Activated T-cell treated with anti-CD3 and anti-CD28 coated beads, Interleukin-2, amount 50 U/mL, for 48 hours (primary cell): ENCODE measurements at regions not wholly inside any gene's neighbourhood (a gene's known extent, or its start where the extent isn't known, plus 50 kb on each side); places are given as distances from the start of the nearest gene placed in this dataset.

Experiments used
- DNase-seq, 2 experiments: peaks; one replicate each; pipeline ENCODE4 v3.0.0-alpha.2; 2020

DNA sequence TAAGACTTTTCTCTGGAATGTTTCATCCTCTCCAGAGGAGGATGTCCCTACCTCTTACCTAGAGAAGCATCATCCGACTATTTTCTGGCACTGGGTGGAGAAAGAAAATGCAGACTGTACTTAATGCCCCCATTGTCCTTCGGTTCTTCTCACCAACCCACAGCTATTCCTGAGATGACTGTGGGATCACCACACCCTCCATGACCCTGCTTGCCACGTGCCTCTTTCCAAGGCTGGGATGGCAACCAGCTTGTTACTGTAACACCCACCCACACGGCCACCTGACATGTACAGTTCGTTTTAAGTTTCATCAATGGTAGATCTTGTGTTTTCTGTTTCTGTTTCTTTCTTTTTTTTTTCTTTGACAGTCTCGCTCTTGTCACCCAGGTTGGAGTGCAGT is 365.2 kb downstream of the FBXO15 start:
- DNase-seq, result no peak

DNA sequence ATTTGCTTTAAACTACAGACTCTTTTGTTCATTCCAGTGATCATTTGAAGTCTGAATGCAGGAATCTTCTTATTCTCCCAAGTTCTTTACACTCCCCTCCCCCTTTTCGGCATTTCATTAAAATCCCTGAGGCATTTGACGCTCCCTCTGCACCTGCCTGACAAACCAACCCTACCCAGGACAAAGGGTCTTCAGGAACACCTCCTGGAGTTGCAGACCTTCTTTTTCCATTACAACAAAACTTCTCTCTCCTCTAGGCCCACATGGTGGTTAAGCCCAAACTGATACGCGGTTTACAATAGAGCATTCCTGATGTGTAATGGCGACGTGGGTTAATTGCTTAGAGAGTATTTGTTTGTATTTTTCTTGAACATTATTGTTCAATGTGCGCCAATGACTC is 367.4 kb downstream of the FBXO15 start:
- DNase-seq, result no peak

DNA sequence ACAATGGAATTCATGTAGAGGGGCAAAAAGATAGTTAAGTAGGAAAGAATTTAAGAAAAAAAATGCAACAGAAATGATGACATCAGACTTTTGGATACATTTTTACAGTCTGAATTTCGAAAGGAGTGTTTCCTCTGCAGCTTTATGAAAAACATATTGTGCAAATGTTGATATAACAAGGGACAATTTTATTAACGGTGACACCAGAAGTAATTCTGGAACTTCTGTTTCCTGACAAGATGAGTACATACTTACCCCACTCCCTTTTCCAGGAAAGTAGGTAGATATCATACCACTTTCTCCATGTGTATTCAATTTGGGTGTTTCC is 369.6 kb downstream of the FBXO15 start:
- no peak for DNase-seq

DNA sequence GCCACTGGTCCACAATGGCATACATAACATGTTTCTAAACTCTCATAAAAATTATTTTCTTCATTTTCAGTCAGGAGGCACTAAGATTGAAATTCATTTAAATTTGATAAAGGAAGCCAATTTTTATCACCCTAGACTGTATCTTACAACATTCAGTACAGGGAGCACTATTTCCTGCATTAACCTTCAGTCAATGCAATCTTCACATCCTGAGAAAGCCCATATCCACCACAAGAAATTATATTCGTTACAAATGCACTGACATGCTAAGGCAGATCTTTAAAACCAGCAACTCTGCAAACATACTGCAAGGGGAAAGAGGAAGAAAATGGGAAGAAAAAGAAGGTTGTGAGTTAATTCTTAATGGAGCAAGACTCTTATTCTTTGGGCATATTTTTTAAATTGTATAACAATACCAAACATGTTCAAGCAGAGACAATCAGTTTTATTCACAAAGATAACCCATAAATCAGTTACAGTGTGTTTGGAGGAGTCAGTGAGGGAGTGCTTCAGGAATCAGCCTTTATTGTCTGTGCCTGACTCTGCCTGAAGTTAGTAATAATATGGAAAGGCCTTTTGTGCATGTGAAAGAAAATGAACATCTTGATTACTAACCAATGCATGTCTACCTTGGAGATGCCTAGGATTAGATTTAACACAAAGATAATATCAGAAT is 370.1 kb downstream of the FBXO15 start:
- no peak for DNase-seq

DNA sequence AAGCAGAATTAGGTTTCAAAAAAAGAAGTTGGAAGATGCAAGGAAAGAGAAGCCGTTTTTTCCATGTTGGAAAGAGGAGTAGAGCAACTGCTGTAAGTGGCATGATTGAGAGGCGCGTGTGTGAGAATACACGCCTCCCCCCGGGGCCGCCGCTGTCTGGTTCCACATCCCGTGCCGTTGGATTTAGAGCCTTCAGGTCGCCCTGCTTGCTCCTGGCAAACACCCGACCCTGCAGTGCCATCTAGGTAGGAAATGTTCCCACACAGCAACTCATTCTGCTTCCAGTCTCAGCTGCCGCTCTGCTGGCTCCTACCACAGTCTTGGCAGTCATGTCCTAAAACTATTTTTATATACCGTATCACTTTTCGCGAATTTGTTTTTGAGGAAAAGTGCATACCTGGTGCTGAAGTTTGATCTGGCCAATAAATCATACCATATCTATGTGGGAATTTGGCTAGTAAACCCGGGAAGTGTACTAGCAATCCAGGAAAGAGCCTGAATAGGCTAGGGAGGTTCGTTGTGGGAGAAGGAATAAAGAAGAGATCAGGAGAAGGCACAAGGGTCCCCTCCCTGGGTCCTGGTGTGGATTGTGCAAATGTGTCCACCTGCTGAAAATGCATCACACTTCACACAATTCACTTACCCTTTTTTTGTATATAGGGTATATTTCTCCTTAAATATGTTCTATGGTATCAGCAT is 372.7 kb downstream of the FBXO15 start:
- DNase-seq, result no peak

DNA sequence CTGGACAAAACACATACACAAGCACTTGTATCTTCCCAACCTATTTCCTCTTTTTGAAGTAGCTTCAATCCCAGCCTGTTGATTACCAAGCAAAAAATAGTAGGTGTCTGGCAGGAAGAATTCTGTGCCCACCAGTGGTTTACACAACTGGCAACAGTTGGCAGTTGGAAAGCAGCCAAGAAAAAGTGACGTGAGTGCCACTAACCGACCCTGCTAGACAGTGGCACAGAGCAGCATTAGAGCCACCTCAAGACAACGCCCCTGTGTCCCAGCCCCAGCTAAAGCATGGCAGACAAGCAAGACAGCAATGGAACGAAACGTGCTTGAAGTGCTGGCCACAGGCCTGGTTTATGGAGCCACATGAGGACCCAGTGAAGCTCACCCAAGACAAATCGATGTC is 379.6 kb downstream of the FBXO15 start:
- DNase-seq, result no peak

DNA sequence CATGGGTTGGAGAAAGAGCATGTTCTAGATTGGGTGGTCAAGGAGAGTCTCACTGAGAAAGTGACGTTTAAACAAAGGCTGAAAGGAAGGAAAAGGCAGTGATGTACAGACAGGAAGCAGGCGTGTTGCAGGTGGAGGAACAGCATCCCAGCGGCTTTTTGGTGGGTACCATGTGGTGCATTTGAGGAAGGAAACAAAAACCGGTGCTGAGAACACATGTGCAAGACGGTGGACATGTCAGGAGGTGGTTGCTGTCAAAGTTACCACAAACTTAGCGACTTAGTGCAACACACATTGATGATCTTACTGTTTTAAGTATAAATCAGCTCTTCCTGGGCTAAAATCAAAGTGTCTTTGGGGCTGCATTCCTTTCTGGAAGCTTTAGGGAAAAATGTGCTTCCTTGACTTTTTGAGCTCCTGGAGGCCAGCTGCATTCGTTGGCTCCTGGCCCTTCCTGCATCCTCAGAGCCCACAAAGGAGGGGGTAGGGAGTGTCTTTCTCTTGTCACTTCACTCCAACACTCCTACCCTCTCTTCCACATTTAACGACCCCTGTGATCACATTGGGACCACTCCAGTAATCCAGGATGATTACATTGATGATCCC is 380.6 kb downstream of the FBXO15 start:
- DNase-seq, result no peak

DNA sequence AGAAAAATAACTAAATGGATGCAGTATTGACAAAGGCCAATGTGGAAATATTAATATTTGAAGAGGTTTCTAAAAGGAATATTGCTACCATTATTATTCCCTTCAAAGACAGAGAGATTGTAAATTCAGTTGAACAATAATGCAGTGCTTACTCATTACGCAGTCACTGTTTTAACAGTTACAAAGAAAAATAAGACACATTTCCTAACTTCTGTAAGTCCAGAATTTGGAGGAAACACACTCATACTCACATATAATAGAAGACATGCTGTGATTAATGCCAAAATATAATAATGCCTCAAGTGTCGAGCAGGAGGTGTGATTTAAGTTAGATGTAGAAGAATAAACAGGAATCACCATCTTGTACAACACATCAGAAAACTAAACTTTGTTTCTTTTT is 389.2 kb downstream of the FBXO15 start:
- no peak for DNase-seq

DNA sequence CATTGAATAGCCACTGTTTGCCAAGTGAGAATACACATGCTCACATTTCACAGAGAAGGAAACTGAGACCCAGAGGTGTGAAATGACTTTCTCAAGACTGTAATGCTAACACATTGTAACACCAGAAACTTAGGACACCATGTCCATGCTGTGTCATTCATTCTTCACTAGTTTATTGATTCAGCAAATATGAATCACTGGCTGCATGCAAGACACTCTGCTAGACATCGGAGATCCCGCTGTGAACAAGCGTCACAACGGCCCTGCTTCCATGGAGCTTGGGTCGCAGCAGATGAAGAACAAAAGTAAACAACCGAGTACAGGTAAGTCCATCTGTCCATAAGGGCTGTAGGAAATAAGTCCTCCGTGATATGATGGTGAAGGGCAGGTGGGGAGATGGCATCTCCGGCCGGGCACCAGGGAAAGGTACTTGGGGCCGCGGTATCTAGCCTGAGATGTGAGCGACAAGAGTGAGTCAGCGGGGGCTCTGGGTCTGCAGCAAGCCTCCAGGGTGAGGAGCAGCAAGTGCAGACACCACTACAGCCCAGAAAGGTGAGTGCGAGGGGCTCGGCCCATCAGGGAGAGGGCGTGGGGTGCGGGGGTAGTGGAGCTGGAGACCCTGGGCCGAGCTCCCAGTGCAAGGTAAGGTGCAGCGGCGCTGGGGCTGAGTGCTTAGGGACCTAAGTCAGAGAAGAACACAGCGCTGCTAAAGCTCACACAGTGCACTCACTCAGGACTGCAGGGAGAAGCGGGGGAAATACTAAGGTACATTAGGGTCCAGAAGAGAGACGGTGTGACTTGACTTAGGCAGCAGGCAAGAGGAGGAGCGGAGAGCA is 391.2 kb downstream of the FBXO15 start:
- no peak for DNase-seq

DNA sequence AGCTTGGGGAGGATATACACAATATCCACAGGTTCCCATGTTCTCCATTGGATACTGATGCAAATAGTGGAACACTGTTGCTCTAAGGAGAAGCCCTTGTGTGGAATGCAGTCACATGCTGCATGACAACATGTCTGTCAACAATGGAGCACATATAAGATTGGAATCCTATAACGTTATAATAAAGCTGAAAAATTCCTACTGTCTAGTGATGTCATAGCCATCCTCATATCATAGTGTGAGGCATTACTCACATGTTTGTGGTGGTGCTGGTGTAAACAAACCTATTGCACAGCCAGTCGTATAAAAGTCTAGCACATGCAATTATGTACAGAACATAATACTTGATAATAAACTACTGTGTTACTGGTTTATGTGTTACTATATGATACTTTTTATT is 394.7 kb downstream of the FBXO15 start:
- no peak for DNase-seq

DNA sequence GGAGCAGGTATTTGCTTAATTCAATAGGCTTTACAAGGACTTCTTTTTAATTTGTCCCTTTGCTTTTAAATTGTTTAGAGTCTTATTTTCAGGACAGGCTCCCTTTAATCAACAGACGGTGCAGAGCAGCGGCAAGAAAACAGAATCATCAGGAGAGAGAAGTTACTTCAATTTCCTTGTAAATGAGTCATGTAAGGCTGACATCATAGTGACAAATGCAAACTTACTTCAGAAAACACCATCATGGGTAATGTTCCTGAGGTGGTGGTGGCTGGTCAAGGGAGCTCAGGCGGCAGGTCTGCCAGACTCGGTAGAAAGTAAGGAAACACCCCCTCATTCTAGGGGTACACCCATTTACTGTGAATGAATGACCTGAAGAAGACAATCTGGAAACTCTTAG is 395.1 kb downstream of the FBXO15 start:
- DNase-seq, result no peak

DNA sequence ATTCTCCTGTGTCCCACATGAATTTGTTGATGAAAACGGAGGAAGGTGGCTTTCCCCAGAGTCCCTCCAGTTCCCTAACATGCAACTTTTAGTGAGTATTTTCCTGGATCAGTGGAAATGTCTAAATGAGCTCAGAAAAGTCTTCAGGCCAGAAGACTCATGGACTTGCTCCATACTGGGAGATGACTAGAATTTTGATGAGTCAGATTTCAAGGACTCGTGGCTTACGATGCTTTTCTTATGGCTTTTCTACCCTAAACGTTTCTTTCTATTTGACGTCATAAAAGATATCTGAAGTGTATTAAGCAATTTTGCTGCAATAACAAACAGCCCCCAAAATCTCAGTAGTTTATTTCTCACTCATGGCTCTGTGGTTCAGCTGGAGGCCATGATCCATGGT is 397.6 kb downstream of the FBXO15 start:
- DNase-seq, result no peak

DNA sequence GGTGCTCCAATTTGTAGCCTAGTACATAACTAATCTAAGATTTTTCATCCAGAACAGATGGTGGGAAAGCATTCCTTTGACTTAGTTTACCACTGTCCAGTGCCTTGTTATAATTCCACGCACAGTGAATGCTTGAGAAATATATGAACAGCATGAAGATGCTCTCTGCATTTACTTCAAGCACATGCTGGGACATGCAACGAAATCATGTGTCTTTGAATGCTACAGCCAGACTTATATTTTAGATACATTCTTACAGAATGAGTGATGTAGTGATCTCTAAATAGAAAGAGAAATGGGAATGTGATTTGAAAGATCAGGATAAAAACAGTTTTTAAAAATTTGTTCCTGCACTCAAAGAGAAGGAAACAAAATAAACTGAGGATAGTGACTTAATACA is 398.3 kb downstream of the FBXO15 start:
- no peak for DNase-seq

DNA sequence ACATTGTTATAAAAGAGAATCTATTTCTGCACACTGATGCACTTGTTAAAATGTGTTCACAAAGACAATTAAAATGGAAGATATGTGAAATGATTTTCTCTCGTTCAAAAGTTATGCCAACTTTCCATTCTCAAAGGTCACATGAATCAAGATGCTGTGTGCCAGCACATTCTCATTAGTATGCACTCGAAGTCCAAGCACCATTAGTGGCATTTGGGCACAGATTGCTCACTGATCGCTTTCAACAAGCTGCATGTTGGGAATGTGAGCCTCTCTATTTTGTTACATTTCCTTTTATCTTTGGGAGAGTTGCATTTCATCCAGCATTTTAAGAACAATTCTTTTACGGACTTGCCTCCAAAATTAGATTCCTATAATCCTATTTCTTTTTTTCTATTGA is 398.9 kb downstream of the FBXO15 start:
- DNase-seq, result no peak

DNA sequence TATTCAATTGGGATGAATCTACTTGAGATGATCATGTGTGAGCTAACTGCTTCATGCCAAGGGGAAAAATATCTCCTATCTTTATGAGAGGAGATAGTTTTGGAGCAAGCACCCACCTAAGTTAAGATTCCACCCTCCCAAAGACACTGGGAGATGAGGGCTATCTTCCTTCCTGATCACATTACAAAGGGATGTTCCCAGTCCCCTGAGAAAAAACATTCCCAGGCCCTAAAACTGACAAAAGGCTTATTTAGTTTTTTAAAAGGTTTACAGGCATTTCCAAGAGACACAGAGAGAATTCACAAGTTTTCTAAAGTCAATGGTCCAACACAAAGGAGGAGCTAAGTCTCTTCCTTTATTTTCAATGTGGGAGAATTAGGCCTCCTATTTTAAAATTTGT is 401.5 kb downstream of the FBXO15 start:
- no peak for DNase-seq

DNA sequence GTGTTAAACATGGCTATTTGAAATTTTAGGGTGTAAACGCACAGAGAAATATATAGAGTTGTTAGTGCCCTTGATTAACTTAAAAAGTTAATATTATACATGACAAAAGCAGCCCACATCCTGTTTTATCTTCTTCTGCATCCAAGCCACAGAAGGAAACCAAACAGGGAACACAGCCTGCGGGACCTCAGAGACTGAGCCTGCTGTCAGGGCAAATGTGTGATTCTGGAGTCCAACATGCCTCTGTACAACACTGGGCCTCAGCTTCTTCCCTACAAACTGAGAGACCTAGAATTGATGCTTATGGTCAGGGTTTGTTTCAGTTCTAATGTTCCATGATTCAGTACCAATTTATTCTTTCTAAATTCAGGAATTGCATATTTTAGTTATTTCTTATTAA is 404.7 kb downstream of the FBXO15 start:
- no peak for DNase-seq

DNA sequence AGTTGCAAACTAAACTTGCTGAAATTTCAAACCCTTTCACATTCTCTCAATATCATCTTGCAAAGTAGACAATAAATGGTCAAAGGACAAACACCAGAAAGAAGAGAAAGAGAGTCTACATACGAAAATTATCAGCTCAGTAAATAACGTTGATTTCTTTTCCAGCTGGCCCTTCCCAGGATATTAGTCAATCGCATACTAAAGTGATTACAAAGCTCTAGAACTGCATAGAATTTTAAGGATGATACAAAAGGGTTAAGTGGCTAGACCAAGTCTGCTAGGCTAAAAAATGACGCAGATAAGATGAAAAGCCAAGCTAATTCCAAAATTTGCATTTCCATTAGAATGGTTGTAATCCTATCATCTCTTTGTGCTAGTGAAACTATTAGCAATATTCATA is 405.7 kb downstream of the FBXO15 start:
- no peak for DNase-seq

DNA sequence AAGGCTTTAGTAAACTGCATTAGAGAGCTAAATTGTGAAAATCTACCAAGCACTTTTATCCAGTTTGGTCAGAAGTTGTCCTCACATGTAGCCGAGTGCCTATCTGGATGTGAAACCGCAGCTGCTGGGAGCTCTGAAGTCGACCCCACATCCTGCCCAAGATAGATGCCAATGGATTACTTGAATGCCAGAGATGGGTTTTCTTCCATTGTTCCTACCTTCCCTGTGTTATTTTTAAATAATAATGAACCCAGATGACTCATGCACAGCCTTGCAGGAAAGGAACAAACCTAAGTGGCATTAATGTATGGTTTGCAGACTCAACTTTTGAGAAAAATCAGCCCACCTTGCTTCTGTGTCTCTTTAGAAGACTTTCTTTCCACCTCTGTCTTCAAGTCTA is 408.5 kb downstream of the FBXO15 start:
- no peak for DNase-seq

DNA sequence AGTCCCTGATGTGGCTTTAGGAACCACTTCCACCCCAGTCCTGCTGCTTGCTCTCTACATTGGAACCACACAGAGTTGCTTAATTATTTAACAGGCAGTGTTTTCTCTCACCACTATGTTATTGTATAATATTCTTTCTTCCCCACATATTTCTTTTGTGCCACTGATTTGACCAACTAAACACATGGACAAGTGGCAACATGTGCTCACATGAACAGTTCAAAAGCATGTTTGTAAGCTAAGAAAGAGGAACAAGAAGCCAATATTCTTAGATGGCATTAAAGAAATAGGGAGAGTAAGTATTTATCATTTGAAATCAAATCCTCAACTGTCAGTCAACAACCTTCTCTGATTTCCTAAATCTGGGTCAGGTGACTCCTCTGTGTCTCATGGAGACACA is 409.6 kb downstream of the FBXO15 start:
- DNase-seq, result no peak

DNA sequence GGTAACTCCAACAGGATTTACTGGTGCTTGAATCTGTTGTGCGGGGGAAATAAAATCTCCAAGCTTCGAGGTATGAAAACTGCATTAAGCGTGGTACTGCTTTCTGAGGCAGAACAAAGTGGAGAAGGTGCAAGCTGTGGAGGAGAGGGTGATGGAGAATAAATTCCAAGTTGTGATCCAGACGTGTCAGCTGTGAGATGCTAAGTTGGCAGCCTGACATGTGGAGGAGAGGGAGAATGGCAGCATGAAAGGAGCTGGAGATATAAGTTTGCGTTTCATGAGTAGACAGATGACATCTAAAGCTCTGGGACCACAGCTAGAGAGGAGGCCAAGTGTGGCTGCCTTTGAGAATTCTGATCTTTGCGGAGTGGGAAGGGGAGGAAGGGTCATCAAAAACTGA is 411.8 kb downstream of the FBXO15 start:
- DNase-seq, result no peak

DNA sequence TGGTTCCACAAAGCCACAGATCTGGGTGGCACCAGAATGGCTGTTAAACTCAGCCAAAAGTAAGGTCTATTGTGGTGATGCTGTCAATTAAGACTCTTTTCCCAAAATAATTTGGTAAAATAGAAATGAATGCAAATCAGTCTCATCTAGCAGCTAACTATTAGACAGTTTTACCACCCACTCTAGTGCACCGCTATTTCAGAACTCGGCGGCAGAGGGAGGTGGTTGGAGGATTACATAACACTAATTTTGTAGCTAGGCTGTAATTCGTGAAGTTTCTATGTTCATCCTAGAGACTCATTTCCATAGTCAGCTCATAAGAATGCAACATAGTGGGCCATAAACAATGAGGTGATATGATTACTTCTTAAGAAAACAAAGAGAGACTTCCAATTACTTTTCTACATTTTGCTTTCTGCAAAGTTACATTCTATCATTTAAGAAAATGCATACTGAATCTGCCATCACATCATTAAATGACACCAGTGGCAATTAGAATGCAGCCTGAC is 413.8 kb downstream of the FBXO15 start:
- DNase-seq, result no peak

DNA sequence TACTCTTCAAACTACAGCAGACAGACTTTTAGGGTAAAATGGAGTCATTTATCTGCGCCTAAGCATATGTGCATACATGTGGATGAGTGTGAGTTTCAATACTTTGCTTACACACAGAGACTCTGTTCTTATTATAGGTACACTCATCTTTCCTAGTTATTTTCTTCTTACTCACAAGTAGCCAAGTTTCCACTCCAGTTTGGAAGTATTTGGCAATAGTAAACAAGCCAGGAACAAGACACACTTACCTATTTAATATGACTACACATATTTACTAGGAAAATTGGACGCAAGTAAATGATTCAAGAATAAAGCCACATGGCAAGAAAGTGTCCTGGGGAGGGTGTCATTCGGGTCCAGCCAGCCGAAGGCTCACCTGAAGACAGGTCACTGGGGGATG is 414.3 kb downstream of the FBXO15 start:
- no peak for DNase-seq

DNA sequence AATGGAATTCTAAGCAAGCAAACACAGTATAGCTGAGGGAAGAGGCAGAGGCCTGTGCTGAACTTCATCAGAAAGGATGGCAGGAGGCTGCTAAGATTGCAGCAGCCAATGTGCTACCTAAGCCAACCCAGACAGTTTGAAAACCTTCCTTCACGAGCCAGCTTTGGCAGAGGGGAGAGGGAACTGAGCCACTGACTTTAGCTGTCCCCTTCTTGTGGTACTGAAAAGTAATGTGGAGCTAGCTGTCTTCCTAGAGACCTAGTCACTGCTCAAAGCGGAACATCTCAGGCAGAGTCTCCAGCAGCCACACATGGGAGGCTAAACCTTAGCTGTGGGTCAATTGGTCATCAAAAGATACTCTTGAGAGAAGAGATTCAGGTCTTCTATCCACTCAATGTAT is 419.0 kb downstream of the FBXO15 start:
- no peak for DNase-seq

DNA sequence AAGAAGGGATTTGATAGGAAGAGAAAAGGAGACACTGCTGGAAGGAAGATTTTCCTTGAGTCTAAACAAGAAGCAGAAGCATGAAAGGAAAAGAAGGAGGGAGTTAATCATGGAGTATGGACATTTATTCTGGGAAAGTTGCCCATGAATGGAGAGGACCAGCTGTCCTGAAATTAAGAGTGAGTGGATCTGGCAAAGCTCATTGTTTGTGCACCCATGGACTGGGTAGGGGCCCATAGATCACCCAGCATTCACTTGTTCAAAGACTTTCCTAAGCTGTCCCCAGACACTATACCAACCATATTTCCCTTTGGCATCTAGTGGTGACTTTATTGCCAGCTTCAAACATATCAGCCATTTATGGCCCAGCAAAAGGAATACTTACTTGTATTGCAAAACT is 422.7 kb downstream of the FBXO15 start:
- DNase-seq, result no peak
